ENCODE measurements at regions not wholly inside any gene's neighbourhood (a gene's known extent, or its start where the extent isn't known, plus 50 kb on each side); places are given as distances from the start of the nearest gene placed in this dataset.

- Histone ChIP-seq H3K9me1 (ENCODE audit: insufficient read depth, low read length) (no peaks in the 10 kb centered on the region), H2BK15ac (ENCODE audit: low read depth, low read length) (no peak overlapping the region), H2BK5ac (ENCODE audit: low read depth, low read length, poor library complexity, severe bottlenecking) (no peak overlapping the region), H3K4me2 (ENCODE audit: low read depth, low read length) (no peak overlapping the region), H2AFZ (replicated peaks; ENCODE audit: low read length, poor library complexity) (no peak overlapping the region), H3K27me3 (ENCODE audit: control insufficient read depth, insufficient read depth, low read length) (no peaks in the 10 kb centered on the region), H3K9me3 (ENCODE audit: control insufficient read depth, insufficient read depth, low read length) (peaks cover 3% of the 10 kb centered on the region), H4K91ac (ENCODE audit: insufficient read depth, low read depth, low read length) (no peak overlapping the region), H2BK120ac (ENCODE audit: low read depth, low read length) (no peak overlapping the region), H2AK9ac (replicated peaks; ENCODE audit: low read depth, low read length, poor library complexity) (no peak overlapping the region), H2AK5ac (ENCODE audit: low read depth, low read length) (no peak overlapping the region), H3K36me3 (ENCODE audit: control insufficient read depth, insufficient read depth, low read length) (no peaks in the 10 kb centered on the region), H4K8ac (ENCODE audit: low read depth in 2 of 2, low read length in 2 of 2) (no peak overlapping the region), H3K4me1 (ENCODE audit: control insufficient read depth, insufficient read depth, low read length) (no peaks in the 10 kb centered on the region), H3K14ac (replicated peaks; ENCODE audit: low read depth, low read length) (no peak overlapping the region), H3K23ac (ENCODE audit: low read depth, low read length) (no peak overlapping the region), H4K5ac (ENCODE audit: low read depth, low read length) (no peak overlapping the region), H4K20me1 (ENCODE audit: insufficient read depth, low read length) (no peaks in the 10 kb centered on the region), H3K4ac (ENCODE audit: low read depth, low read length) (no peak overlapping the region), H3K18ac (ENCODE audit: low read depth, low read length) (no peak overlapping the region), H3K4me3 (ENCODE audit: insufficient read depth, low read depth, low read length) (no peak overlapping the region), H3K27ac (ENCODE audit: insufficient read depth, low read length) (no peak overlapping the region), H3K9ac (ENCODE audit: low read depth, low read length) (no peak overlapping the region), H3K79me1 (ENCODE audit: low read depth in 1 of 2, low read length in 2 of 2) (no peaks in the 10 kb centered on the region), H3K56ac (ENCODE audit: extremely low read depth, insufficient read depth, low read length) (no peak overlapping the region), H2BK20ac (ENCODE audit: low read depth, low read length) (no peak overlapping the region)
- in situ Hi-C loops (cut with MboI; ENCODE audit: low sequenced_read_pairs) (no loop called here), dilution Hi-C loops (cut with HindIII; ENCODE audit: low sequenced_read_pairs, unreplicated experiment) (no loop called here), intact Hi-C loops (cut with micrococcal nuclease) (no loop called here)
- TF ChIP-seq POLR2A (IDR thresholded peaks at IDR 0.05; ENCODE audit: low read depth, low read length) (no peak), BHLHE40 (IDR thresholded peaks at IDR 0.05; ENCODE audit: low read depth, low read length) (no peak), CHD1 (IDR thresholded peaks at IDR 0.05; ENCODE audit: low read depth, low read length) (no peak), CEBPB (IDR thresholded peaks at IDR 0.05; ENCODE audit: low read depth, low read length) (no peak), MAZ (IDR thresholded peaks at IDR 0.05; ENCODE audit: borderline replicate concordance, low read depth, low read length) (no peak), USF2 (IDR thresholded peaks at IDR 0.05; ENCODE audit: low read depth, low read length) (no peak), MXI1 (IDR thresholded peaks at IDR 0.05; ENCODE audit: borderline replicate concordance, low read depth, low read length) (no peak), RAD21 (IDR thresholded peaks at IDR 0.05; ENCODE audit: low read length) (no peak), SMC3 (IDR thresholded peaks at IDR 0.05; ENCODE audit: low read depth, low read length) (no peak), NFE2L2 (IDR thresholded peaks at IDR 0.05; ENCODE audit: low read depth, low read length) (no peak)
- TF ChIP-seq, protein P1, sequence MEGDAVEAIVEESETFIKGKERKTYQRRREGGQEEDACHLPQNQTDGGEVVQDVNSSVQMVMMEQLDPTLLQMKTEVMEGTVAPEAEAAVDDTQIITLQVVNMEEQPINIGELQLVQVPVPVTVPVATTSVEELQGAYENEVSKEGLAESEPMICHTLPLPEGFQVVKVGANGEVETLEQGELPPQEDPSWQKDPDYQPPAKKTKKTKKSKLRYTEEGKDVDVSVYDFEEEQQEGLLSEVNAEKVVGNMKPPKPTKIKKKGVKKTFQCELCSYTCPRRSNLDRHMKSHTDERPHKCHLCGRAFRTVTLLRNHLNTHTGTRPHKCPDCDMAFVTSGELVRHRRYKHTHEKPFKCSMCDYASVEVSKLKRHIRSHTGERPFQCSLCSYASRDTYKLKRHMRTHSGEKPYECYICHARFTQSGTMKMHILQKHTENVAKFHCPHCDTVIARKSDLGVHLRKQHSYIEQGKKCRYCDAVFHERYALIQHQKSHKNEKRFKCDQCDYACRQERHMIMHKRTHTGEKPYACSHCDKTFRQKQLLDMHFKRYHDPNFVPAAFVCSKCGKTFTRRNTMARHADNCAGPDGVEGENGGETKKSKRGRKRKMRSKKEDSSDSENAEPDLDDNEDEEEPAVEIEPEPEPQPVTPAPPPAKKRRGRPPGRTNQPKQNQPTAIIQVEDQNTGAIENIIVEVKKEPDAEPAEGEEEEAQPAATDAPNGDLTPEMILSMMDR (conservative IDR thresholded peaks at IDR 0.05; ENCODE audit: low read depth, low read length): no peak
- no TSS peak for BruUV-seq (replicated peaks)
- ChIA-PET POLR2A (ENCODE audit: unreplicated experiment) (no interaction called here), CTCF (no interaction called here)
- WGBS, 2 experiments (ENCODE audit: extremely low coverage in 2 of 2, insufficient read length in 1 of 2): no CpG with 5 or more reads among the region's 3 CpGs
- ATAC-seq (ENCODE audit: low read depth) (no peak), DNase-seq (no peak)
These were observed 64.9 kb downstream of the FAM170A start for GRCh38 chr5:119694284-119694683.
